HepG2 (cell line): ENCODE measurements at regions not wholly inside any gene's neighbourhood (a gene's known extent, or its start where the extent isn't known, plus 50 kb on each side); places are given as distances from the start of the nearest gene placed in this dataset.
A peak's percentile ranks its signal among the peaks of the same experiment; 100 is the strongest.

Experiments
- AKAP8 ChIP-seq: sonication (generic); formaldehyde crosslinking; IDR thresholded peaks from 2 replicates; pipeline ENCODE4 v1.5.1; 2020; ENCODE audit warnings: mild to moderate bottlenecking, missing genetic modification reagents
- ARID4A ChIP-seq: sonication (generic); formaldehyde crosslinking; IDR thresholded peaks from 2 replicates; pipeline ENCODE4 v1.5.0; 2020; ENCODE audit warnings: mild to moderate bottlenecking, missing genetic modification reagents, borderline replicate concordance
- ATF3 ChIP-seq: sonication (generic); formaldehyde crosslinking; IDR thresholded peaks from 2 replicates; pipeline ENCODE4 v1.4.0; 2020; ENCODE audit warnings: missing genetic modification reagents
- CBX1 ChIP-seq: IDR thresholded peaks from one replicate; pipeline ENCODE4 v1.6.1; 2016; ENCODE audit warnings: antibody characterized with exemption, low read depth
- EZH2 ChIP-seq: conservative IDR thresholded peaks from 2 replicates; pipeline ENCODE4 v1.6.1; 2012; ENCODE audit warnings: mild to moderate bottlenecking, low read depth, low read length, moderate library complexity
- HDAC2 ChIP-seq: sonication (generic); formaldehyde crosslinking; IDR thresholded peaks from 2 replicates; pipeline ENCODE4 v1.4.0; 2020; ENCODE audit warnings: missing genetic modification reagents
- HMGXB3 ChIP-seq: sonication (generic); formaldehyde crosslinking; IDR thresholded peaks from 2 replicates; pipeline ENCODE4 v1.4.0; 2020; ENCODE audit warnings: missing genetic modification reagents, borderline replicate concordance
- MAFK ChIP-seq, 2 experiments: IDR thresholded peaks in 1 of 2; conservative IDR thresholded peaks in 1 of 2; 2 replicates each; pipeline ENCODE4 v1.6.1; 2011; ENCODE audit warnings: improper control_type of control experiment in 2 of 2, low read length in 2 of 2
- MAX ChIP-seq: IDR thresholded peaks from 2 replicates; pipeline ENCODE4 v1.6.1; 2012; ENCODE audit warnings: inconsistent platforms
- MAZ ChIP-seq, 2 experiments: sonication (generic) in 1 of 2; formaldehyde crosslinking in 1 of 2; IDR thresholded peaks; 2 replicates each; pipeline versions ENCODE4 v1.5.0 to v1.6.1; 2012 to 2020; ENCODE audit warnings: low read depth in 2 of 2, mild to moderate bottlenecking in 2 of 2, borderline replicate concordance in 1 of 2, improper control_type of control experiment in 1 of 2, low read length in 1 of 2, missing genetic modification reagents in 1 of 2, moderate library complexity in 1 of 2
- NCOA5 ChIP-seq: sonication (generic); formaldehyde crosslinking; IDR thresholded peaks from 2 replicates; pipeline ENCODE4 v1.4.0; 2020; ENCODE audit warnings: missing genetic modification reagents
- PTBP1 ChIP-seq: fragments of 200-400 bp; formaldehyde crosslinking; IDR thresholded peaks from 2 replicates; pipeline ENCODE4 v1.6.1; 2018; ENCODE audit warnings: low read length, low read depth; ENCODE audit not compliant: poor library complexity, severe bottlenecking
- RARA ChIP-seq: IDR thresholded peaks from 2 replicates; pipeline ENCODE4 v1.6.1; 2016; ENCODE audit warnings: missing genetic modification reagents, missing compliant biosample characterization
- RELA ChIP-seq: sonication (generic); formaldehyde crosslinking; IDR thresholded peaks from 2 replicates; pipeline ENCODE4 v1.4.0; 2020; ENCODE audit warnings: missing genetic modification reagents
- RFX1 ChIP-seq: fragments of 450-650 bp; IDR thresholded peaks from 2 replicates; pipeline ENCODE4 v1.6.1; 2017
- SRF ChIP-seq: IDR thresholded peaks from 2 replicates; pipeline ENCODE4 v1.6.1; 2011; ENCODE audit warnings: mild to moderate bottlenecking, low read depth, low read length, moderate library complexity
- ZBTB49 ChIP-seq: sonication (generic); formaldehyde crosslinking; IDR thresholded peaks from 2 replicates; pipeline ENCODE4 v1.4.0; 2020; ENCODE audit warnings: missing genetic modification reagents, borderline replicate concordance
- ZNF256 ChIP-seq: sonication (generic); formaldehyde crosslinking; conservative IDR thresholded peaks from 2 replicates; pipeline ENCODE4 v1.4.0; 2020; ENCODE audit warnings: missing genetic modification reagents
- ZNF543 ChIP-seq: sonication (generic); formaldehyde crosslinking; IDR thresholded peaks from 2 replicates; pipeline ENCODE4 v1.4.0; 2020; ENCODE audit warnings: mild to moderate bottlenecking, missing genetic modification reagents
- ZNF678 ChIP-seq: sonication (generic); formaldehyde crosslinking; IDR thresholded peaks from 2 replicates; pipeline ENCODE4 v1.4.0; 2020; ENCODE audit warnings: mild to moderate bottlenecking, missing genetic modification reagents

GRCh38 chr5:62742207-62742606 is 163.6 kb downstream of the LRRC70 start (continued):
- no peak for TF ChIP-seq ZBTB49
- TF ChIP-seq MAFK (conservative IDR thresholded peaks at IDR 0.05 in 1 of 2, IDR thresholded peaks at IDR 0.05 in 1 of 2; ENCODE audit: low read length in 2 of 2), result peak in 1 of 2 experiments; percentile 25; a peak in 1 of 4 replicates
- TF ChIP-seq RARA (CRISPR knock-in tag), result 0 out of 2 replicates have a peak, but pooled peaks have one; percentile 35
- no peak for TF ChIP-seq ZNF678 (CRISPR knock-in tag)
- no peak for TF ChIP-seq MAX
- TF ChIP-seq RFX1, result no peak
- TF ChIP-seq HDAC2 (CRISPR knock-in tag), result 0 out of 2 replicates have a peak, but pooled peaks have one; percentile 16
- no peak for TF ChIP-seq NCOA5 (CRISPR knock-in tag)
- TF ChIP-seq ARID4A (CRISPR knock-in tag), result no peak
- TF ChIP-seq SRF, result no peak
- no peak for TF ChIP-seq MAZ (IDR thresholded peaks at IDR 0.05; ENCODE audit: borderline replicate concordance, low read depth, low read length)
- no peak for TF ChIP-seq MAZ (CRISPR knock-in tag; IDR thresholded peaks at IDR 0.05; ENCODE audit: low read depth)
- TF ChIP-seq CBX1, result no peak
- TF ChIP-seq HMGXB3, result no peak
- no peak for TF ChIP-seq RELA
- no peak for TF ChIP-seq EZH2
- no peak for TF ChIP-seq AKAP8 (CRISPR knock-in tag)
- no peak for TF ChIP-seq PTBP1
- TF ChIP-seq ZNF256 (CRISPR knock-in tag), result no peak
- TF ChIP-seq ZNF543 (CRISPR knock-in tag), result no peak
- no peak for TF ChIP-seq ATF3 (CRISPR knock-in tag)
